GM06990 (cell line): ENCODE measurements at regions not wholly inside any gene's neighbourhood (a gene's known extent, or its start where the extent isn't known, plus 50 kb on each side); places are given as distances from the start of the nearest gene placed in this dataset.

Experiments
- DNase-seq: peaks from one replicate; pipeline ENCODE4 v3.0.0-alpha.2; 2011; ENCODE audit not compliant: insufficient read length; ENCODE audit errors: extremely low read depth
- H3K27me3 ChIP-seq: replicated peaks from 2 replicates; pipeline ENCODE4 v1.6.0; 2011; ENCODE audit warnings: low read length; ENCODE audit not compliant: control insufficient read depth, insufficient read depth
- H3K36me3 ChIP-seq: 2 replicates; pipeline ENCODE4 v1.5.1; 2011; ENCODE audit warnings: low read length; ENCODE audit not compliant: control insufficient read depth, insufficient read depth
- H3K4me3 ChIP-seq: replicated peaks from 2 replicates; pipeline ENCODE4 v1.5.1; 2011; ENCODE audit warnings: low read depth, mild to moderate bottlenecking, control low read depth, low read length
- CTCF ChIP-seq: IDR thresholded peaks from 2 replicates; pipeline ENCODE4 v1.5.1; 2011; ENCODE audit warnings: low read length, control low read depth, mild to moderate bottlenecking, inconsistent platforms; ENCODE audit not compliant: insufficient read depth, poor library complexity, severe bottlenecking

GRCh38 chr17:79537061-79537460 is 73.8 kb downstream of the RBFOX3 start:
- DNase-seq, result no peak
- Histone ChIP-seq H3K27me3 (peaks cover 1% of the 10 kb centered on the region), H3K4me3 (no peak overlapping the region), H3K36me3 (no peaks in the 10 kb centered on the region)
- no peak for TF ChIP-seq CTCF

GRCh38 chr17:79536212-79536840 is 74.5 kb downstream of the RBFOX3 start:
- no peaks in the 10 kb centered on the region for H3K36me3 ChIP-seq
- TF ChIP-seq CTCF, result no peak
- DNase-seq, result no peak
- H3K4me3 ChIP-seq, result no peak overlapping the region
- peaks cover 1% of the 10 kb centered on the region for H3K27me3 ChIP-seq

GRCh38 chr17:79535728-79536025 is 75.2 kb downstream of the RBFOX3 start:
- Histone ChIP-seq H3K4me3 (no peak overlapping the region), H3K27me3 (peaks cover 1% of the 10 kb centered on the region), H3K36me3 (no peaks in the 10 kb centered on the region)
- TF ChIP-seq CTCF, result no peak
- DNase-seq, result no peak

GRCh38 chr17:79534851-79535727 is 75.8 kb downstream of the RBFOX3 start:
- no peaks in the 10 kb centered on the region for H3K36me3 ChIP-seq
- no peak overlapping the region for H3K4me3 ChIP-seq
- DNase-seq, result no peak
- TF ChIP-seq CTCF, result no peak
- H3K27me3 ChIP-seq, result peaks cover 1% of the 10 kb centered on the region

GRCh38 chr17:79534111-79534510 is 76.7 kb downstream of the RBFOX3 start:
- Histone ChIP-seq H3K4me3 (no peak overlapping the region), H3K27me3 (peaks cover 1% of the 10 kb centered on the region), H3K36me3 (no peaks in the 10 kb centered on the region)
- TF ChIP-seq CTCF, result no peak
- no peak for DNase-seq

- H3K36me3 ChIP-seq, result no peaks in the 10 kb centered on the region
- DNase-seq, result no peak
- no peak overlapping the region for H3K4me3 ChIP-seq
- H3K27me3 ChIP-seq, result peaks cover under 1% of the 10 kb centered on the region
- no peak for TF ChIP-seq CTCF
Measured at GRCh38 chr17:79533116-79533515, 77.7 kb downstream of the RBFOX3 start.
